Astrocyte of the spinal cord (primary cell): ENCODE measurements at regions not wholly inside any gene's neighbourhood (a gene's known extent, or its start where the extent isn't known, plus 50 kb on each side); places are given as distances from the start of the nearest gene placed in this dataset.

Experiments
- DNase-seq: peaks from one replicate; pipeline ENCODE4 v3.0.0; 2011; ENCODE audit warnings: low read depth, low spot score
- H3K4me3 ChIP-seq: 2 replicates; pipeline ENCODE4 v1.5.1; 2011; ENCODE audit warnings: low read depth, mild to moderate bottlenecking, low read length, moderate library complexity
- in situ Hi-C: cut with HindIII; loops from 2 replicates; pipeline ENCODE4 v1.10.0; 2017; ENCODE audit warnings: low sequenced_read_pairs
- TF ChIP-seq, protein P1 (sequence below): IDR thresholded peaks from 2 replicates; pipeline ENCODE4 v1.5.1; 2012; ENCODE audit warnings: low read depth, mild to moderate bottlenecking, low read length, inconsistent platforms

DNA sequence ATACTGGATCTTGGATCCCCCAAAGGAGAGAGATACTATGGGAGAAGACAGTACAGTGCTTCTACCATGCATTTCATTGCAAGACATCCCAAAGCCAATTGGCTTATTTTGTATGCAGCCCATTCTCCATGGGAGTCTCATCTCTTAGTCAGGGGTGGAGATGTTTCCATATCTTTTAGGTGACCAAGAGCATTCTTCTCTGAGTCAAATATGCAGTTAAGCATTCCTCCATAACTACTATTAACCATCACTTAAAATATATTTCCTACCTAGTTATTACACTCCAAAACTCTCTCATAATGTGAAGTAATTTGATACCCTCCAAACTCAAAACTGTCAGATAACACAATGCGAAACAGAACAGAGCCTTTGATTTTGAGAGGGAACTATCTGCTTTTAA is 542.6 kb downstream of the HDGFL1 start:
- in situ Hi-C loops, result no loop called here
- H3K4me3 ChIP-seq, result no peak overlapping the region
- DNase-seq, result peak; percentile 36
- TF ChIP-seq, protein P1, sequence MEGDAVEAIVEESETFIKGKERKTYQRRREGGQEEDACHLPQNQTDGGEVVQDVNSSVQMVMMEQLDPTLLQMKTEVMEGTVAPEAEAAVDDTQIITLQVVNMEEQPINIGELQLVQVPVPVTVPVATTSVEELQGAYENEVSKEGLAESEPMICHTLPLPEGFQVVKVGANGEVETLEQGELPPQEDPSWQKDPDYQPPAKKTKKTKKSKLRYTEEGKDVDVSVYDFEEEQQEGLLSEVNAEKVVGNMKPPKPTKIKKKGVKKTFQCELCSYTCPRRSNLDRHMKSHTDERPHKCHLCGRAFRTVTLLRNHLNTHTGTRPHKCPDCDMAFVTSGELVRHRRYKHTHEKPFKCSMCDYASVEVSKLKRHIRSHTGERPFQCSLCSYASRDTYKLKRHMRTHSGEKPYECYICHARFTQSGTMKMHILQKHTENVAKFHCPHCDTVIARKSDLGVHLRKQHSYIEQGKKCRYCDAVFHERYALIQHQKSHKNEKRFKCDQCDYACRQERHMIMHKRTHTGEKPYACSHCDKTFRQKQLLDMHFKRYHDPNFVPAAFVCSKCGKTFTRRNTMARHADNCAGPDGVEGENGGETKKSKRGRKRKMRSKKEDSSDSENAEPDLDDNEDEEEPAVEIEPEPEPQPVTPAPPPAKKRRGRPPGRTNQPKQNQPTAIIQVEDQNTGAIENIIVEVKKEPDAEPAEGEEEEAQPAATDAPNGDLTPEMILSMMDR, result no peak

DNA sequence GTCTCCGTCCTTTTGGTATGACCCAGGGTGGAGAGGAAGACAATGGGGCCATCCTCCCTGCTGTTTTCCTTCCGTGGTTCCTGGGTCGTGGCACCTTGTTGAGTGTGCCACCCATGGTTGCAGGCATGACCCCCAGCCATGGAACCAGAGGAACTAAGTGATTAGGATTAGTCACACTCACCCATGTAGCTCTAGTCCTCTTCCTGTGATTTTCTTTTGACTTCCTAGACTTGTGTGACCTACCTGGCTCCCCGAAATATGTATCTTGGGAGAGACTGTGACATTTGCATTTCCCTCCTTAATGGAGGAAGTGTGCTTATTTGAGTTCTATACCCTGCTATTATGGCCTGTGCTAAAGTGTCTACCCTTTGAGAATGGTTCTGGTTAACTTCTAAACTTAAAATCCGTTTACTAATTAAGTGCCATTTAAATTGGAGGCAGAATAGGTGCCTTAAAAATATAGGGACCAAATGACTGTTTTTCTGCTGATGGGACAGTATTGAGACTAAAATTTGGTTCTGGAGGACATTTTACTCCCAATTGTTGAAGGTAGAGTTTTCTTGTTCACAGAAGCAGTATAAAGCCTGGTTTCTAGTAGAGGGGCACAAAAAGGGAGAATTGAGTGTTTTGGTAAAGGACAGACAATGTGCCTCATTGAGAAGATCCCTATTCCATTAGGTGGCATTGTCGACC is 545.6 kb downstream of the HDGFL1 start:
- TF ChIP-seq, protein P1, result no peak
- no peak for DNase-seq

DNA sequence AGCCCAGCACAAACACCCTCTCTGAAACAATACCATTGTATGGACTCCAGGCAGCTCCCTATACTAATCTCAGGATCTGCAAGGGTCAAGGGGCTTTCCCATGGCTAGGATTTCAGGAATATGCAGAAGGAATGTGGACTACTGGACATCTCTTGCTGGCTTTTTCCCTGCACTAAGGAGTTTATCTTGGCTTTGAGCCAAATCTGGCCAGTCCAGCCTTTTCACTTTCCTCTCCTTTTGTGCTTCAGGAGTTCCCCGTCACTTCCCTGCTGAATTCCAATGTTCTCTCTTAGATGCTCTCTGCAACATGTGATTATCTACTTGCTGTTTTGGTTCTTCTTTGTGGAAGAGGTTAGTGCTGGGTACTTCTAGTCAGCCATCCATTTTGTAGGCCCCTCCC is 568.2 kb downstream of the HDGFL1 start:
- in situ Hi-C loops, result no loop called here
- no peak overlapping the region for H3K4me3 ChIP-seq
- DNase-seq, result peak; percentile 47
- TF ChIP-seq, protein P1, result no peak

More for the DNA sequence above, 545.6 kb downstream of the HDGFL1 start:
- H3K4me3 ChIP-seq, result no peak overlapping the region
- in situ Hi-C loops, result no loop called here

DNA sequence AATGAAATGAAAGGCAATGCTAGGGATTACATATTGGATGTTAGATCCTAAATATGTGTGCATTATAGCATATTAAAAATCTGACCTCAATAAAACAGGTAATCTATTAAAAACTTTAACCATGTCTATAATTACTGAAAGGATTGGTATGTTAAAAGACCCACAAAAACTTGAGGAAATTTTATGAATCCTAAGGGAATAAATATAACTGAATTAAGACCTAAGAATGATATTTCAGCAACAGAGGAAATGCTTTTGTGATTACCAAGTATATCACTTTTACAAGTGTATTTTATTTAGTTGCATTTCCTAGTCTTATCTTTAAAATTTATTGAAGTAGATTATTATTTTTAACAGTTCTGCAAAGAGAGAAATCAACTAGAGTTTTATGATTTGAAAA is 571.5 kb downstream of the HDGFL1 start:
- TF ChIP-seq, protein P1, result no peak
- no peak for DNase-seq
- in situ Hi-C loops, result no loop called here
- no peak overlapping the region for H3K4me3 ChIP-seq

DNA sequence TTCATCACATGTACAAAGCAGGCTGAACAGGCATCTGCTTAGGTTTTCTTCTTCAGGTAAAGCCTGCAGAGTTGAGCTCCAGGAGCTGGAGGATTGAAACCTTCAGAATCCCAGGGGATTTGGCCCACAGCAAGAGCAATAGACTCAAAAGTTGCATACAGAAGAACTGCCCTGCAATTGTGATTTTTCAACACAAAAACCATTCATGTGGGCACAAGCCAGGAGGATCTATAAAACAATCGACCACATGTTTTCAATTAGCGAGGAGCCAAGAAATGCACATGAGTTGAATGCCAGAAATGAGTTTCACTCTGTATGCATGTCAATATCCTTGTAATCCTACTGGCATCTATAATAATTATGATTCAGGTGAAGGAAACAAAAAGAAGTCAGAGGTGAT is 576.4 kb downstream of the HDGFL1 start:
- TF ChIP-seq, protein P1, result no peak
- DNase-seq, result peak; percentile 29
- in situ Hi-C loops, result no loop called here
- H3K4me3 ChIP-seq, result no peak overlapping the region

DNA sequence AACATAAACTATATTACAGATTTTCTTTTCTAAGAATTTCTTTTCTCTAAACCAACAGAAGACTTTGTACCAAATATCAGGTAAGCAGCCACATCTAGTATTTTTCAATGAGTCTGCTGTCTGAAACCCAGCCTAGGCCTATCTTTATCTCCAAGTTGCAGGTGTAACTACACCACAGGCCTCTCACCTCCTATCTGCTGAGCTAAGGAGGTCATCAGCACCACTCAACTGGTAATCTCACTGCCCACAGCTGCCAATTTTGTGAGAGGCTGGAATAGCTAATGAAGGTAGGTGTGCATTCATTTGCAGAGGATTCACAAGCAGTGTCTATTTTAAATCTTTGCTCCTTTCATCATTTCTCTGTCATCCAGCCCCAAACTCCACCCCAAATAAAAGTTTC is 584.8 kb downstream of the HDGFL1 start:
- H3K4me3 ChIP-seq, result no peak overlapping the region
- in situ Hi-C loops, result no loop called here
- DNase-seq, result no peak
- TF ChIP-seq, protein P1, result no peak
